Activated naive CD8-positive, alpha-beta T cell treated with anti-CD3 and anti-CD28 coated beads, Interleukin-2, amount 50 U/mL, for 16 hours (primary cell): ENCODE measurements at regions not wholly inside any gene's neighbourhood (a gene's known extent, or its start where the extent isn't known, plus 50 kb on each side); places are given as distances from the start of the nearest gene placed in this dataset.

ENCODE experiments used
- DNase-seq: peaks from one replicate; pipeline ENCODE4 v3.0.0-alpha.2; 2020; ENCODE audit warnings: low read depth, low spot score

DNA sequence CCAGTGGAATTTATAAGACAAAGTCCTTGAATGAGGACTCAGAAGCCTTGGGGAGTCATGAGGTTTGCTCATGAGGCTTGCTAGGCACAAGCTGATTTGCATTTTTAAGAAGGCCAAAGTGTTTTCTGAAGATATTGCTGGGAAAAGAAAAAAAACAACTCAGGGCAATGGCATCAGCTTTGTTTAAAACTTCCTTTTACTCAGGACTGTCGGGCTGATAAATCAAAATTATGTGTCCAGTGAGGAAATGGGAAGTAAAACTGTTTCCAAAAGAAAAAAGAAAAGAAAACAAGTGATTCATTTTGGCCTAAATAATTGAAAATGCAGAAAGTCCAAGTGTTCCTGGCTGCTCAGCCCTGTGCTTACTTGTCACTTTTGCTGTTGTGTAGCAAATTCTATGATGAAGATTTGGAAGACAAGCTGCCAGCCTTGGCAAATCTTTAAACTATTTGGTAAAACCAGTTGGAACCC is 282.4 kb downstream of the HLX start:
- no peak for DNase-seq

- no peak for DNase-seq
Measured at GRCh38 chr1:221162352-221162751, 283.1 kb downstream of the HLX start.

- no peak for DNase-seq
Measured at GRCh38 chr1:221162939-221163338, 283.7 kb downstream of the HLX start.

- no peak for DNase-seq
Measured at GRCh38 chr1:221164029-221164428, 284.8 kb downstream of the HLX start.

DNA sequence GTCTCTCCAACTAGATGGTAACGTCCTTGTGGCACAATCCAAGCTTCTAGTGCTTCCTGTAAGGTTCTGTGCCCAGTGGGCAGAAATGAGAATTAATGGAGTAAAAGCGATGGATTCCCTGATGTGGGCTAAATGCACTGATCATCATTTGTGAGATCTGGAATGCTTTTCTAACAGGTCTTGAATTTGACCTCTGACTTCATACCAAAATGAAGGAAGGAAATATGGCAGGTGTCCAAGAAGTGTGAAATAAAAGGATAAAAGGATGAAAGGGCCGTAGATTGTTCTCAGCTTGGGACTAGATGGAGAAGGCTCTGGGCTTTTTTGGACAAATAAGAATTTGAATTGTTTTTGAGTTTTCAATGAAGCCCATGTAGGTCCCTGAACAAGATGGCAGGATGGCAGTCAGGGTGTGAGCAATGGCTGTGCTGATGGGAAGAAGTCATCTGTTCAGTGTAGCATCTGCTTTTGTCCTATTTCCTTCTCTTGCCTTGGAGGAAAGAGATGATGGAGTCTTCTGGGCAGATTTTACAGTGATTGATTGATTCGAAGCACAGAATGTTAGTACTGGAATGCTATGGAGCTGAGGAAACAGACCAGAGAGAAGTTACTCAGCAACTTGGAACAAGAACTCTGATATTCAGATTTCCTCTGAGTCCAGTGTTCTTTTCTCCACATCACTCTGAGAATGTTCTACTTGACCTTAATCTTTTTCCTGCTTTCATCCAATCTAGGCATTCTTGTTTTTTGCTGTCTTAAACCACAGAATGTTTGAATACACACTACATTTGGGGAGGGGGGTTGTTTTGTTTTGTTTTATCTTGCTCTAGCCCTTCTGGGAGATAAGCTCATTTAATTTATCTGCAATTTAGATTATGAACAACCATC is 286.0 kb downstream of the HLX start:
- no peak for DNase-seq

- no peak for DNase-seq
Measured at GRCh38 chr1:221165839-221166500, 286.7 kb downstream of the HLX start.

GRCh38 chr1:221166559-221167318 is 287.5 kb downstream of the HLX start:
- DNase-seq: no peak

- DNase-seq: no peak
Measured at GRCh38 chr1:221169447-221169889, 290.2 kb downstream of the HLX start.

DNA sequence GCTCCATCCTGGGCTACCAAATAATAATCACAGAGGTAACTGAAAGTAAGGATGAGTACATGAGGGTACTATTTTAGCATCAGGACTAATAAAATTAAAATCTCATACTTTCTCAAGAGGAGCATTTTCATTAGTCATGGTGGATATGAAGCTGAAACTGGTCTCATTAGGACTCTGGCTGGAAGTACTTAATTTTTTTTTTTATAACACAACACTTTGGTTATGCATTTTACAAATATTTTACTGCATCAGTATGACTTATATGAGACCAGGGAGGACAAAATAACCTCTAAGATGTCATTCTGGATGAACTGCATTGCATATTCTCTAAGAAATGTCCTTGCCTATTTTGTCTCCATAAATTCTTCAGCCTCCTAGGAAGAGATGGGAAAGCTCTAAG is 290.9 kb downstream of the HLX start:
- DNase-seq: no peak

- DNase-seq: no peak
Measured at GRCh38 chr1:221171768-221172167, 292.5 kb downstream of the HLX start.

DNA sequence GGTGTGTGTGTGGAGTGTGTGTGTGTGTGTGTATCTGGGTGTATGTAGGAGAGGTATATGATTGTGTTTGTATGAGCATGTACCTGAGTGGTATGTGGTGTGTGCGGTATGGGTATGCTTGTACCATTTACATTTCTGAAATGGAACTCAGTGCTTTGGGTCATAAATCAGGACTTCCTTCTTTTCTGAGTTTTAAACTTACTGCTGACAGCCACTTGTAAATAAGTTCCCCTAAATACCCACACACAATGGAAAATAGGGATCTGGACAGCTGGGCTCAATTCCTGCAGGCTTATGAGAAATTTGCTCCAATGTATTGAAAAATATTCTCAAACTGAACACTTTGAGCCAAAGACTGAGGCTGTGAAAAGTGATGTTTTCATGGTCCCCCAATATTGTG is 293.6 kb downstream of the HLX start:
- no peak for DNase-seq

DNA sequence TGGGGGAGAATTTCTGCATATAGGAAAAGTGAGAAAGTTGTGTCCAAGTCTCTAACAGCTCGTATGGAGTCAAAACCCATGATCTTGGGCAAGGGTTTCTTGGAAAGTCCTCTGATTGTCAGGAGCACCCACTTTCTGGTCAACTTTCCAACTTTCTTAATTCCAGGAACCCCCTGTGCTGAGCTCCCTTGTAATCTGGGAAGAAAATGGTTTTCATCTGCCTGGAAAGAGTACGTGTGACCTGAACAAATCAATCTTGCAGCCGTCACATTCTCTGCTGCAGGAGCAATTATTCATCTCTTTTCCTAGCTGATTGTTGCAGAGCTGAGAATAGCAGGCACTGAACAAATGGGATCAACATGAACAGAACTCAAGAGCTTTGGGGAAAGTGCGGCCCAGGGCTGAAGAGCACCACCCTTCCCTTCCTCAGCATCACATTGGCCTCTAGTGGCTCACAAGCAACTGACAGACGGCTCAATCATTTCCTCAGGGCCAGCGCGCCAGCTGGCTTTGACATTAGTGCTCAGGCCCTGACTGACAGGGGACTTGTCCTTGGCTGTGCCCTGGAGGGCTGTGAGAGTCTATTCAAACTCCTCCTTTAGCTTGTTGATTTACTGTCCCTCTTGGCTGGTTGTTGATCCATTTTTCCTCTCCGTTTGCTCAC is 295.2 kb downstream of the HLX start:
- no peak for DNase-seq

DNA sequence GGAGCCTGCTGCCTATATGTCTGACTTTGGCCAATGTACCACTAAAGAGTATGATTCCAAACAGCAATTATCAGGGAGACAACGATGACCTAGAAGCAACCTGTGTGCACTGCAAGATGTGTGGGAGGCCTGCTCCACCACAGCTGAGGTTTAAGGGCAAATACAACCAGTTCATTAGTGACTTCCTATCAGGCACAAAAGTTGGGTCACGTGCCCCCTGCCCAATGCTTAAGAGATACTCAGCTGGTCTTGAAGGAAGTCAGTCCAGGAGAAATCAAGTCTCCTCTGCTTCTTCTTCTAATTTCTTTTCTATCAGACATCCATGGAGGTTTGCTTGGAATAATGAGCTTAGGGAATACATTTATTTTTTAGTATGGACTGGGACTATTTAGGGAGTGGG is 296.0 kb downstream of the HLX start:
- DNase-seq: no peak

- no peak for DNase-seq
Measured at GRCh38 chr1:221180704-221181368, 301.6 kb downstream of the HLX start.

- no peak for DNase-seq
Measured at GRCh38 chr1:221182791-221183533, 303.7 kb downstream of the HLX start.

DNA sequence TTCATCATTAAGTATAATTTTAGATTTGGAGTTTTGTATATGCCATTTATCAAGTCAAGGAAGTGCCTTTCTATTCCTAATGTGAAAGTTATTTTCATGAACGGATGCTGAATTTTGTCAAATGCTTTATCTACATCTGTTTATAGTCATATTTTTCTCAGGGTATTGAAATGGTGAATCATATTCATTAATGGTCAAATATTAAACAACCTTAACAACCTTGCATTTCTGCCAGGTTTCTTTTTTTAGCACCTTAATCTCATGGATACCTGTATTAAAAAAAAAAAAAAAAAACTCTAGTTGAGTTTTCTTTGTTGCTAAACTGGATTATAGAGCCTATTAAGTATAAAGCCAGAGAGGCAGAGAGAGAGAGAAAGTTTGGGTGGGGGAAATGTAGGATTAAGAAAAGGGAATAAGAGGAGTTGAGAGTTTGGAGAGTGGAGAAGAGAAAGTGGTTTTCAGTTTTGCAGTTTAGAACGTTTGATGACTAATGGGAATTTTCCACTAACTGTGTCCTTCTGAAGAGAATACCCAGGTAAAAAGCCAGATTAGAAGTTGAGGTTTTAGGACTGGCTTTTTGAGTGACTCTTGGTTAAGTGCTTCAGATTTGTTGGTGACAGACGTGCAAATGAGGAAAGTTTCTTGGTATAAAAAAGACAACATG is 305.0 kb downstream of the HLX start:
- no peak for DNase-seq

- no peak for DNase-seq
Measured at GRCh38 chr1:221187174-221187573, 307.9 kb downstream of the HLX start.

DNA sequence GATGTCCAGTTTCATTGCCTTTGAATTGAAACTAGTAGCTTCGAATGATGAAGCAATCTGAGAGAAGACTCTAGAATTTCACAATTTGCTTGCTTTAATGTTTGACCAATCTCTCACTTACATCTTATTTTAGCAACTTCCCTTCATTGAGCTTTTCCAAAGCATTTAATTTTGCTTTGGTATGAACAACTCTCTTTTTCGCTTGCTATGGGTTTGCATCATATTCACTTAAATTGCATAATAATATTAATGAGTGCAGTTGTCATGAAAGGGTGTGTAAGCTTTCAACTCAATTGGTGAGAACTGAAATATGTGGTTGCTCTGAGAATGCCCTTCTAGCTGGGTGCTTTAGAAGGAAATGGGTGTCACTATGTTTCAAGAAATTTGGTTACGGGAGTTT is 309.2 kb downstream of the HLX start:
- no peak for DNase-seq

GRCh38 chr1:221190249-221190648 is 311.0 kb downstream of the HLX start:
- DNase-seq: no peak

GRCh38 chr1:221192055-221192454 is 312.8 kb downstream of the HLX start:
- DNase-seq: no peak
